Glutamatergic neuron (in vitro differentiated cells): ENCODE measurements at regions not wholly inside any gene's neighbourhood (a gene's known extent, or its start where the extent isn't known, plus 50 kb on each side); places are given as distances from the start of the nearest gene placed in this dataset.
"Not testable (repeated sequence)": the region's sequence is repeated elsewhere in the genome, so short reads cannot be mapped to it uniquely, and the experiment has no call there.

Experiments used
- DNase-seq: peaks from one replicate; pipeline ENCODE4 v3.0.0; 2022
- H3K27ac Mint-ChIP-seq: one replicate; pipeline ENCODE4 v1.8.0; 2020; ENCODE audit warnings: mild to moderate bottlenecking, mixed read lengths, inconsistent platforms; ENCODE audit not compliant: unreplicated experiment
- H3K27me3 Mint-ChIP-seq: one replicate; pipeline ENCODE4 v1.8.0; 2020; ENCODE audit warnings: mild to moderate bottlenecking, moderate library complexity, mixed read lengths, inconsistent platforms; ENCODE audit not compliant: unreplicated experiment
- H3K36me3 Mint-ChIP-seq: one replicate; pipeline ENCODE4 v1.8.0; 2020; ENCODE audit warnings: mild to moderate bottlenecking, mixed read lengths, inconsistent platforms; ENCODE audit not compliant: unreplicated experiment
- H3K4me1 Mint-ChIP-seq: one replicate; pipeline ENCODE4 v1.8.0; 2020; ENCODE audit warnings: mild to moderate bottlenecking, low read depth, mixed read lengths, inconsistent platforms; ENCODE audit not compliant: unreplicated experiment
- H3K4me3 Mint-ChIP-seq: one replicate; pipeline ENCODE4 v1.8.0; 2020; ENCODE audit warnings: mild to moderate bottlenecking, mixed read lengths, inconsistent platforms; ENCODE audit not compliant: unreplicated experiment
- H3K9me3 Mint-ChIP-seq: one replicate; pipeline ENCODE4 v1.8.0; 2020; ENCODE audit warnings: mild to moderate bottlenecking, moderate library complexity, mixed read lengths, inconsistent platforms; ENCODE audit not compliant: unreplicated experiment
- CTCF ChIP-seq: fragments of 200-600 bp; sonication (generic); IDR thresholded peaks from one replicate; pipeline ENCODE4 v1.5.0; 2021; ENCODE audit not compliant: partially characterized antibody, unreplicated experiment

- no peak for TF ChIP-seq CTCF
- H3K4me1 Mint-ChIP-seq: peaks cover 34% of the 10 kb centered on the region
- DNase-seq: no peak
- peaks cover 16% of the 10 kb centered on the region for H3K27me3 Mint-ChIP-seq
- H3K27ac Mint-ChIP-seq: peak overlapping the region; percentile 24
- no peak overlapping the region for H3K4me3 Mint-ChIP-seq
- H3K36me3 Mint-ChIP-seq: peaks cover 5% of the 10 kb centered on the region
- H3K9me3 Mint-ChIP-seq: peaks cover 17% of the 10 kb centered on the region
These were observed 86.9 kb upstream of the SHISA3 start for GRCh38 chr4:42310358-42310757.

GRCh38 chr4:42310806-42311205 is 86.5 kb upstream of the SHISA3 start:
- no peak overlapping the region for H3K4me3 Mint-ChIP-seq
- H3K4me1 Mint-ChIP-seq: peaks cover 29% of the 10 kb centered on the region
- peaks cover 16% of the 10 kb centered on the region for H3K27me3 Mint-ChIP-seq
- no peak for DNase-seq
- H3K27ac Mint-ChIP-seq: no peak overlapping the region
- H3K36me3 Mint-ChIP-seq: peaks cover 5% of the 10 kb centered on the region
- peaks cover 16% of the 10 kb centered on the region for H3K9me3 Mint-ChIP-seq
- no peak for TF ChIP-seq CTCF

- H3K4me1 Mint-ChIP-seq: peaks cover 28% of the 10 kb centered on the region
- H3K27me3 Mint-ChIP-seq: peaks cover 15% of the 10 kb centered on the region
- peaks cover 5% of the 10 kb centered on the region for H3K36me3 Mint-ChIP-seq
- peaks cover 14% of the 10 kb centered on the region for H3K9me3 Mint-ChIP-seq
- DNase-seq: no peak
- TF ChIP-seq CTCF: no peak
- no peak overlapping the region for H3K4me3 Mint-ChIP-seq
- no peak overlapping the region for H3K27ac Mint-ChIP-seq
These were observed 85.7 kb upstream of the SHISA3 start for GRCh38 chr4:42311591-42311990.

GRCh38 chr4:42313420-42313819 is 83.9 kb upstream of the SHISA3 start:
- H3K4me1 Mint-ChIP-seq: peaks cover 20% of the 10 kb centered on the region
- H3K27ac Mint-ChIP-seq, H3K27me3 Mint-ChIP-seq, H3K36me3 Mint-ChIP-seq, H3K4me3 Mint-ChIP-seq, H3K9me3 Mint-ChIP-seq, DNase-seq: not testable (repeated sequence)

- H3K9me3 Mint-ChIP-seq: peaks cover 7% of the 10 kb centered on the region
- peaks cover 8% of the 10 kb centered on the region for H3K27me3 Mint-ChIP-seq
- no peak for TF ChIP-seq CTCF
- peaks cover 20% of the 10 kb centered on the region for H3K4me1 Mint-ChIP-seq
- H3K4me3 Mint-ChIP-seq: no peak overlapping the region
- no peak for DNase-seq
- H3K36me3 Mint-ChIP-seq: peaks cover 5% of the 10 kb centered on the region
- no peak overlapping the region for H3K27ac Mint-ChIP-seq
These were observed 83.4 kb upstream of the SHISA3 start for GRCh38 chr4:42313872-42314271.

GRCh38 chr4:42315231-42315630 is 82.1 kb upstream of the SHISA3 start:
- Mint-ChIP-seq H3K27me3 (peaks cover 10% of the 10 kb centered on the region), H3K4me1 (peaks cover 15% of the 10 kb centered on the region), H3K36me3 (peaks cover 5% of the 10 kb centered on the region), H3K4me3 (no peak overlapping the region), H3K27ac (no peak overlapping the region), H3K9me3 (peaks cover 9% of the 10 kb centered on the region)
- TF ChIP-seq CTCF: no peak
- DNase-seq: no peak
